K562 (cell line): ENCODE measurements at regions not wholly inside any gene's neighbourhood (a gene's known extent, or its start where the extent isn't known, plus 50 kb on each side); places are given as distances from the start of the nearest gene placed in this dataset.

Source experiments
- HEY1 ChIP-seq: fragments of 250-450 bp; sonication (Bioruptor Pico); IDR thresholded peaks from 2 replicates; pipeline ENCODE4 v1.5.0; 2020; ENCODE audit warnings: mild to moderate bottlenecking, moderate library complexity, borderline replicate concordance
- SMAD3 ChIP-seq: fragments of 450-650 bp; formaldehyde crosslinking; conservative IDR thresholded peaks from 2 replicates; pipeline ENCODE4 v1.4.0; 2020; ENCODE audit warnings: mild to moderate bottlenecking
- TF ChIP-seq, protein P1 (sequence below), 2 experiments: IDR thresholded peaks; 2 replicates each; pipeline ENCODE4 v1.6.1; 2011; ENCODE audit warnings: borderline replicate concordance in 1 of 2, control low read depth in 1 of 2, low read depth in 1 of 2, low read length in 1 of 2, mild to moderate bottlenecking in 1 of 2, mixed read lengths in 1 of 2, moderate library complexity in 1 of 2; ENCODE audit not compliant: insufficient read depth in 1 of 2, insufficient read length in 1 of 2, poor library complexity in 1 of 2, severe bottlenecking in 1 of 2; ENCODE audit errors: extremely low read depth in 1 of 2
- TF ChIP-seq, protein P2 (sequence below): sonication (generic); formaldehyde crosslinking; IDR thresholded peaks from 2 replicates; pipeline ENCODE4 v1.9.0; 2022; ENCODE audit warnings: mild to moderate bottlenecking, missing genetic modification reagents
- TF ChIP-seq, protein P3 (sequence below), 3 experiments: IDR thresholded peaks in 2 of 3; conservative IDR thresholded peaks in 1 of 3; 2 replicates each; pipeline ENCODE4 v1.5.1; 2011 to 2012; ENCODE audit warnings: low read length in 3 of 3, mild to moderate bottlenecking in 3 of 3, control low read depth in 2 of 3, improper control_type of control experiment in 1 of 3, inconsistent platforms in 1 of 3, low read depth in 1 of 3, mixed read lengths in 1 of 3, moderate library complexity in 1 of 3; ENCODE audit not compliant: insufficient read depth in 2 of 3
- TF ChIP-seq, protein P4 (sequence below): fragments of 250-450 bp; sonication (Bioruptor Pico); IDR thresholded peaks from 2 replicates; pipeline ENCODE4 v1.4.0; 2020; ENCODE audit warnings: mild to moderate bottlenecking, moderate library complexity

DNA sequence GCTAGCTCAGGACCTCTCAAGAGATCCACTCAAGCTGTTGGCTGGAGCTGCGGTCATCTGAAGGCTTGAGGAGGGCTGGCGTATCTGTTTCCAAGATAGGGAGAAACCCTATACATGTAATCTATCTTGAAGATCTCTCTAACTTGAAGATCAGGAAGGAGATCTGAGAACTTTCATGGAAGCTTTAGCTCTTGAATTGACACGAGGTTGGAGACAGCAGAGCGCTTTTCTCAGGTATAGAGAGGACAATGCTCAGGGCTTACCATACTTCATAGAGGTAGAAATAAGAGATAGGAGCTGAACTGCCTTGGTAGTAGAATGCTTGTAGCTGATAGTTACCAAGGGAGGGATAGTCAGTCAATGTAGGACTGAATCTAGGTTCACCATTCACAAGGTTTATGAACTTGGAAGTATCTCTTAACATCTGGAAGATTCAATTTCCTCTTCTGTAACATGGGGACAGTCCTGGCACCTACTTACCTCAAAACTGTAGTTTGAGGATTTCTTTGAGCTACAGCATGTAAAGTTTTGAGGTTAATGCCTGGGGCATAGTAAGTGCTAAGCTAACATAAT, 267.0 kb upstream of the MAF start:
- TF ChIP-seq, protein P1, sequence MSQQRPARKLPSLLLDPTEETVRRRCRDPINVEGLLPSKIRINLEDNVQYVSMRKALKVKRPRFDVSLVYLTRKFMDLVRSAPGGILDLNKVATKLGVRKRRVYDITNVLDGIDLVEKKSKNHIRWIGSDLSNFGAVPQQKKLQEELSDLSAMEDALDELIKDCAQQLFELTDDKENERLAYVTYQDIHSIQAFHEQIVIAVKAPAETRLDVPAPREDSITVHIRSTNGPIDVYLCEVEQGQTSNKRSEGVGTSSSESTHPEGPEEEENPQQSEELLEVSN (IDR thresholded peaks at IDR 0.05; ENCODE audit: borderline replicate concordance in 1 of 2, extremely low read depth in 1 of 2, insufficient read depth in 1 of 2, insufficient read length in 1 of 2, low read depth in 1 of 2, low read length in 1 of 2, poor library complexity in 1 of 2, severe bottlenecking in 1 of 2): no peak
- TF ChIP-seq, protein P2, sequence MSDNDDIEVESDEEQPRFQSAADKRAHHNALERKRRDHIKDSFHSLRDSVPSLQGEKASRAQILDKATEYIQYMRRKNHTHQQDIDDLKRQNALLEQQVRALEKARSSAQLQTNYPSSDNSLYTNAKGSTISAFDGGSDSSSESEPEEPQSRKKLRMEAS (CRISPR knock-in tag): no peak
- TF ChIP-seq, protein P3, sequence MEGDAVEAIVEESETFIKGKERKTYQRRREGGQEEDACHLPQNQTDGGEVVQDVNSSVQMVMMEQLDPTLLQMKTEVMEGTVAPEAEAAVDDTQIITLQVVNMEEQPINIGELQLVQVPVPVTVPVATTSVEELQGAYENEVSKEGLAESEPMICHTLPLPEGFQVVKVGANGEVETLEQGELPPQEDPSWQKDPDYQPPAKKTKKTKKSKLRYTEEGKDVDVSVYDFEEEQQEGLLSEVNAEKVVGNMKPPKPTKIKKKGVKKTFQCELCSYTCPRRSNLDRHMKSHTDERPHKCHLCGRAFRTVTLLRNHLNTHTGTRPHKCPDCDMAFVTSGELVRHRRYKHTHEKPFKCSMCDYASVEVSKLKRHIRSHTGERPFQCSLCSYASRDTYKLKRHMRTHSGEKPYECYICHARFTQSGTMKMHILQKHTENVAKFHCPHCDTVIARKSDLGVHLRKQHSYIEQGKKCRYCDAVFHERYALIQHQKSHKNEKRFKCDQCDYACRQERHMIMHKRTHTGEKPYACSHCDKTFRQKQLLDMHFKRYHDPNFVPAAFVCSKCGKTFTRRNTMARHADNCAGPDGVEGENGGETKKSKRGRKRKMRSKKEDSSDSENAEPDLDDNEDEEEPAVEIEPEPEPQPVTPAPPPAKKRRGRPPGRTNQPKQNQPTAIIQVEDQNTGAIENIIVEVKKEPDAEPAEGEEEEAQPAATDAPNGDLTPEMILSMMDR (IDR thresholded peaks at IDR 0.05 in 2 of 3, conservative IDR thresholded peaks at IDR 0.05 in 1 of 3; ENCODE audit: insufficient read depth in 2 of 3, low read depth in 1 of 3, low read length in 3 of 3): no peak
- TF ChIP-seq HEY1 (CRISPR knock-in tag) (no peak), SMAD3 (CRISPR knock-in tag) (no peak)
- TF ChIP-seq, protein P4, sequence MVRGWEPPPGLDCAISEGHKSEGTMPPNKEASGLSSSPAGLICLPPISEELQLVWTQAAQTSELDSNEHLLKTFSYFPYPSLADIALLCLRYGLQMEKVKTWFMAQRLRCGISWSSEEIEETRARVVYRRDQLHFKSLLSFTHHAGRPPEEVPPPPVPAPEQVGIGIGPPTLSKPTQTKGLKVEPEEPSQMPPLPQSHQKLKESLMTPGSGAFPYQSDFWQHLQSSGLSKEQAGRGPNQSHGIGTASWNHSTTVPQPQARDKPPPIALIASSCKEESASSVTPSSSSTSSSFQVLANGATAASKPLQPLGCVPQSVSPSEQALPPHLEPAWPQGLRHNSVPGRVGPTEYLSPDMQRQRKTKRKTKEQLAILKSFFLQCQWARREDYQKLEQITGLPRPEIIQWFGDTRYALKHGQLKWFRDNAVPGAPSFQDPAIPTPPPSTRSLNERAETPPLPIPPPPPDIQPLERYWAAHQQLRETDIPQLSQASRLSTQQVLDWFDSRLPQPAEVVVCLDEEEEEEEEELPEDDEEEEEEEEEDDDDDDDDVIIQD: no peak
